AML-193 (cell line): ENCODE measurements at regions not wholly inside any gene's neighbourhood (a gene's known extent, or its start where the extent isn't known, plus 50 kb on each side); places are given as distances from the start of the nearest gene placed in this dataset.
"Not testable (repeated sequence)": the region's sequence is repeated elsewhere in the genome, so short reads cannot be mapped to it uniquely, and the experiment has no call there.

ENCODE experiments used
- DNase-seq, 2 experiments: peaks; one replicate each; lab custom pipeline; 2025; lab: John Stamatoyannopoulos, UW

DNA sequence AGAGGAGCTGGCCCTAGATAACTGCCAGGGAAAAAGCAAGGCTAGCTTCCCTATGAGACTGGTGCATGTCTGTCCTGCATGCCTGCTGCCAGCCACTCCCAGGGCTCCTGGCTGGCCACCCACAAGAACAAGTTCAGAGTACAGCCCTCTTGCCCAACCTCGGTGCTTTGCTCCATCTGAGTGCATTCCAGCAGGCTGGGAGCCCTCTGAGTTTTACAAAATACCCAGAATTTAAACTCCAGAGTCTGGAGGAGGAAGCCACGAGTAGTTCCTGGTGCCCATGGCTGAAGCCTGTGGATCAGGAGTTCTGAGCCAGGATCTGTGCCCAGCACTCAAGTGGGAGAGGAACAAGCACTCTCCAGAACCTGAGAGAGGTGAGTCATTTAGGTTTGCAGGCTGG is 111.6 kb downstream of the MAGEE2 start:
- no peak for DNase-seq

GRCh38 chrX:75655627-75656026 is 129.4 kb downstream of the MAGEE2 start:
- no peak for DNase-seq

- no peak for DNase-seq
Observed at GRCh38 chrX:75649829-75650228, 127.0 kb upstream of the ZDHHC15 start.

- DNase-seq: no peak
Observed at GRCh38 chrX:75648803-75649588, 126.2 kb upstream of the ZDHHC15 start.

DNA sequence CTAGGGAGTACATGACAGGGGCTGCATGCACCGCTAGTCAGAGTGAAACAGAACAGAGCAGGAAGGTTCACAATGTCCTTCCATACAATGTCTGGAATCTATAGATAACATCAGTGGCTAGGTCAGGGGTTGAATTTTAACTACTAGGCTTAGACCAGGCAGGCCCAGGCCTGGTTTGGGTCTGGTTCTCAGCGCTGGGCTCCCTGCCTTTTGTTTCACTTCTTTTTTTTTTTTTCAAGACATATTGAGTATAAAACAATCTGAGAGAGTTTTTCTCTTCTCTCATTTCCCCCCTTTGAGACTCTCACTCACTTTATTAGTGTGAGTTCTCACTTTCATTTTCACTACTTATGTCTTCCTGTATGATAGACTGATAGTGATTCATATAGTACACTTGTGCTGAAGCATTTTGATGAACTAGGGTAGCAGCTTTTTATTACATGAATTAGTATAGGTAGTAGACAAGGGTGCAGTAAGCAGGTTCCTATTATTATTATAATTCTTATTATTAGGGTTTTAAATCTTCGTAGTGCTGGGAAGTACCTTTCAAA is 120.0 kb upstream of the ZDHHC15 start:
- DNase-seq: no peak

DNA sequence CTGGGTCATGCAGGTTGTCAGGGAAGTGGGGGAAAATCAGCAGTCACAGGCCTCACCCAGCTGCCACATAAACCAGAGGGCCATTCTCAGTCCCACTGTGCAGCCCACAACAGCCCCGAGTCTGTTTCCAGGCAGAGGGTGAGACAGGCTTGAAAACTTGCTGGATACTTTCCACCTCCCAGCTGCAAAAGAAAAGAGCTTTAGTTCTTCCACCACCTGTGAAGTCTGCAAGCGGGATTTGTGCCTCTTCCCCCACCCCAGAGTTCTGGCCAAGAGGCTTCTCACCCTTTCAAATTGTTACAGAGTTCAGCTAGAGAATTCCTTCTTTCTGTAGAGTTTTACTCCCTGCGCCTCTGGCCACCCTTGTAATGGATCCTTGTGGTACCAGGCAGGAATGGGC is 115.5 kb upstream of the ZDHHC15 start:
- no peak for DNase-seq

DNA sequence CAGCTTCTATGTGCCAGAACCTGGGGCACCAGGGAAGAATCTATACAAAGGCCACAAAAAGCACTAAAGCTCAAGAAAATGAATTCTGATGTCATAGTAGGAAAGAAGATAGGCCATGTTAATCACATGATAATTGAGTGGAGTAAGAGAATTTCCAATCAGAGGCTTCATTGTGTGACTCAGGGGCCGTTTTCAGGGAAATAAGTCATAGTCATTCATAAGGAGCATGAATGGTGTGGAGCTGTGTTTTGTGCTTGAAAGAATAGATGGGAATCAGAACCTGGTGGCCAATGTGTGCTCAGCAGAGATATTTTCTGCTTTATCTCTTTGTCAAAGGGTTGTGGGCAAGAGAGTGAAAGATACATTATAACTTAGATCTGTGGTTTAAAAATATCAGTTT is 102.4 kb upstream of the ZDHHC15 start:
- no peak for DNase-seq

GRCh38 chrX:75623535-75623934 is 100.7 kb upstream of the ZDHHC15 start:
- no peak for DNase-seq

GRCh38 chrX:75609406-75609805 is 86.6 kb upstream of the ZDHHC15 start:
- no peak for DNase-seq

GRCh38 chrX:75603833-75604232 is 81.0 kb upstream of the ZDHHC15 start:
- DNase-seq: peak in 1 of 2 experiments; percentile 16

GRCh38 chrX:75602022-75602421 is 79.2 kb upstream of the ZDHHC15 start:
- DNase-seq: not testable (repeated sequence)

GRCh38 chrX:75596178-75596577 is 73.3 kb upstream of the ZDHHC15 start:
- no peak for DNase-seq

DNA sequence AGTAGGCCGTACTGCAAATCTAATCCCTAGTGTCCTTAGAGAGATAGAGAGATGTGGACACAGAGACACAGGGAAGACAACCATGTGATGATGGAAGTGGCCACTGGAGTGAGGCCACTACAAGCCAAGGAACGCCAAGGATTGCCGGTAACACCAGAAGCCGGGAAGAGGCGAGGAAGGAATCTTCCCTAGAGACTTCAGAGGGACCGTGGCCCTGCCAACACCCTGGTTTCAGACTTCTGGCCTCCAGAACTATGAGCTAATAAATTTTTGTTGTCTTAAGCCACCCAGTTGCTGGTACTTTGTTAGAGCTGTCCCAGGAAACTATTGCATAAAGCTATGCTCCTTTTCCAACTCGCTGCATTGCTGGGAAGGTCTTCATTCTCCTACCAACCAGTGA is 70.3 kb upstream of the ZDHHC15 start:
- DNase-seq: not testable (repeated sequence)

- no peak for DNase-seq
Observed at GRCh38 chrX:75582511-75582910, 59.7 kb upstream of the ZDHHC15 start.
